RCC 7860 (cell line): ENCODE measurements at regions not wholly inside any gene's neighbourhood (a gene's known extent, or its start where the extent isn't known, plus 50 kb on each side); places are given as distances from the start of the nearest gene placed in this dataset.

Experiments used
- DNase-seq: peaks from one replicate; pipeline ENCODE4 v3.0.0-alpha.2; 2015; ENCODE audit warnings: low spot score
- FAIRE-seq: peaks from 2 replicates; lab custom pipeline; 2012; peaks lifted over from hg19 to GRCh38; lab: Jason Lieb, UNC

GRCh38 chr4:11535333-11535732 lies 106.6 kb upstream of the HS3ST1 start:
- DNase-seq (no peak), FAIRE-seq (no peak)

GRCh38 chr4:11534623-11535302 lies 106.1 kb upstream of the HS3ST1 start:
- FAIRE-seq: no peak
- DNase-seq: no peak

- FAIRE-seq: no peak
Measured at GRCh38 chr4:11532138-11532537, 103.4 kb upstream of the HS3ST1 start.

DNA sequence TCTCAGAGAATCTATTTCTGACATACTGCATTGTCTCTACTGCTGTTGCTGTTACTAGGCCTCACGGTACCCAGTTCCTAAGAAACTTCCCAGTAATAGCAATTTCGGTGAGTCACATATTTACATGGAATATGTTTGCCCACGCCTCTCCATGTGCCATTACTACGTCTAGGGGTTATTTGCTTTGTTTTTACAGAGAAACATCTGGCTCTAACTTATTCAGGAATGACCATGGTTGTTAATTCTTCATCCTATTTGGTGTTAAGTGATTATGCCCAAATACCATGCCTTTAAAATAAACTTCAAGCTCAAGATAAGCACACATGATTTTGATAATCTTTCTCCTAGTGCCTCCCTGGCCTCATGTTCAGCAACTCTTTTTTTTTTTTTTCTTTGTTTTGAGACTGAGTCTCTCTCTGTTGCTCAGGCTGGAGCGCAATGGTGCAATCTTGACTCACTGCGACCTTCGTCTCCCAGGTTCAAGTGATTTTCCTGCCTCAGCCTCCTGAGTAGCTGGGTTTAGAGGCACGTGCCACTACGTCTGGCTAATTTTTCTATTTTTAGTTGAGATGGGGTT lies 101.0 kb upstream of the HS3ST1 start:
- DNase-seq: no peak
- FAIRE-seq: no peak

More at GRCh38 chr4:11532138-11532537, 103.4 kb upstream of the HS3ST1 start:
- no peak for DNase-seq

GRCh38 chr4:11525085-11525484 lies 96.4 kb upstream of the HS3ST1 start:
- DNase-seq (no peak), FAIRE-seq (no peak)

DNA sequence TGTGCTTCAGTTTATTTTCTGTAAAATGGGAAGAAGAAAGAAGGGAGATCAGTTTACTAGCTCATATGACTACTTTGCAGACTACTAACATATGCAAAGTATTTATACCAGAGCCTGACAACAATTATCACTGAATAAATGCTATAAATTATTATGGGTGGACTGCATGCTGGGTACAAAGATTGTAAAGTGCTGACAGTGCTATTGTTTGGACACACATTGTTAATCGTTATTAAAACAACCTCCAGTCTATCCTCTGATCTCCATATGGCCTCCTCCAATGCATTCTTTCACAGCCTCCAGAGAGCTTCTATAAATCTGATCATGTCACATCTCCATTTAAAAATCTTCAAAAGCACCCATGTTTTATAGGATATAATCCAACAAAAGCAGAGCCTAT lies 90.1 kb upstream of the HS3ST1 start:
- DNase-seq (no peak), FAIRE-seq (no peak)

DNA sequence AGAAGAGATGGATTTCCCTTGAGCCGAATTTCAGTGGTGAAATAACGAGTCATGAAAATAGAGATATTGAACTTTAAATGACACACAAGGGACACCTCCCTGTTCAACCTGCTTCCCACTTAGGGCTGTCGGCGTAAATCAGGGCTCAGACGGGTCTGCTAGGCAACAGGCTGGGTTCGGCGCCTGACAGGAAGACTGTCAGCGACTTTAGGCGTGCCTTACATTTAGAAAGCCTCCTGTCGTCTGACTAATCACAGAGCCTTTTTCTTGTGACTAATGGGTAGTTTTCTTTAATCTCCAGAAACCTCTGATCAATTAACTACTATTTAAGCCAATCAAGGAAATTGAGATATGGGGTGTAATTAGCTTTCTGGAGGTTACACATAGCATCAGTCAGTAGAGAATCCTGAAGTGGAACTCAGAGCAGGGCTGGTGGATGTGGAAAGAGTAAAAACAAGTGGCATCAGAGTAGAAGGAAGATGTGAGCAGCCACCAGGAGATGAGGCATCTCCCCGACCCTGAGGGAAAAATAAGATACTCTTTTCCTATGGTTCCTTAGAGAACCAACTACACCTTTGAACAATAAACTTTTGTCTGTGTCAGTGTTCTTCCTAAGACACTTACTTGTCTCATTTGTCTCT lies 86.2 kb upstream of the HS3ST1 start:
- FAIRE-seq: no peak
- DNase-seq: no peak

DNA sequence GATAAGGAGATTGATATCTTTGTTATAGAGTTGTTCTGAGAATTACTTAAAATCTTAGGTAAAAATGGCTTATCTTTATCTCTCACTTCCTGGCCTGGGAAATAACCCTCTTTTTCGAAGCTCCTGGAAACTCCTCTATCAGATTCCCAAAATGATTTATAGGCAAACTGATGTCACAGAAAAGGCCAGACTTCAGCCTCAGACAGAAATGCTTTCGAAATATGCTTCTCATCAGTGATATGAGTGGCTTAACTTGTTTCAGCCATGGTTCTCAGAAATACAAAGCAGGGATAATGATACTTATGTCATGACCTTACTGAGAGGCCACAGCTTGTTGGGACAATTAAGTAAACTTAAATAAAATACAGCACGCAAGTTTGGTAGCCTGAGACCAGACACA lies 85.3 kb upstream of the HS3ST1 start:
- no peak for DNase-seq
- no peak for FAIRE-seq

DNA sequence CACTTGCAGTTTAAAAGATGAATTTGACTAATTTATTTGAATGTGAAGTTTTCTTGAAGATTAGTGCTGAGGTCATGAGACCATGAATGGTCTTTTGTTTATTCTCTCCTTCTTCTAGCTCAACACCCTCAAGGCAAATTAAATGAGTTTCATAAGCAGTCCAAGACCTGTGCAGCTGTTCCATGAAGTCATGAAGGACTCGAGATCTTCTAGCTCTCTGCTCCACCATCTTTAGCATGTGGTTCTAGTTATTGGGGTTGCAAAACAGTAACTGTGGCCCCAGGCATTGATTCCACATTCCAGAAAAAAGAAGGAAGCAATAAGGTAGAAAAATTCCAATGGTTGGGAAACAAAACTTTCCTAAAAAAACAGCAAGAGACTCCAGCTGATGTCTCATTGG lies 84.2 kb upstream of the HS3ST1 start:
- DNase-seq (no peak), FAIRE-seq (no peak)

DNA sequence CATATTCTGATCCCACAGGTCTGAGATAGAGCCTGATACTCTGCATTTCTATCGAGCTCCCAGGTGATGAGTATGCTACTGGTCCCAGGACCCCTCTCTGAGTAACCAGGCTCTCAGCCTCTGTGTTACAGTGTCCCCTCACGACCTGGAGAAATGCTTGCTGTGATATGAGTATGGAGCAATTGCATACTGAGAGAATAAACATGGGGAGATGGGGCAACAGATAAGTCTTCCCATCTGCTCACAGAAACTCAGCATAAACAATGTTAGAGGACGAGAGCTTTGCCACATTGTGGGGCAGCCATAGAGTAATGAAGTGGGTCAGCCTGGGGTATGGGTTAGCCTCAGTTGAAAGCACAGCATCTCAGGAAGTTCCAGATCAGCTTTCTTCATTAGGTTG lies 82.6 kb upstream of the HS3ST1 start:
- FAIRE-seq: no peak

GRCh38 chr4:11507920-11508319 lies 79.2 kb upstream of the HS3ST1 start:
- no peak for FAIRE-seq

More for the DNA sequence above, 82.6 kb upstream of the HS3ST1 start:
- DNase-seq: no peak

DNA sequence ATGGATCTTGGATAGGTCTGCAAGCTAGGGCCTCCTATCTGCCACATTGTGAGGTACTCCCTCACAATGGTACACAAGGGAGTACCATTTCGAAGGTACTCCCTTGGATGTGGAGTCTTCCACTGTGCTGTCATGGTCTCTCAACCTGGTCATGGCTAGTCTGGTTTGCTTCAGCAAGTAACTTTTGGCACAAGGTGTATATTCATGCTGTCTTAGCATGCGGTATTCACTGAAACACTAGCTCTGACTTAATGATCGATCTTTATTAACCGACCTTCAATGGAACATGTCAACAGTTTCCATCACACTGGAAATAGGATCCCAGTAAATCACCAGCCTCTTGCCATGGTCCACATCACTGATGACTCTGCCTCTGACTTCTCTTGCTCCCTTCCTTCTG lies 77.5 kb upstream of the HS3ST1 start:
- FAIRE-seq: no peak
- no peak for DNase-seq

More at GRCh38 chr4:11507920-11508319, 79.2 kb upstream of the HS3ST1 start:
- DNase-seq: no peak

DNA sequence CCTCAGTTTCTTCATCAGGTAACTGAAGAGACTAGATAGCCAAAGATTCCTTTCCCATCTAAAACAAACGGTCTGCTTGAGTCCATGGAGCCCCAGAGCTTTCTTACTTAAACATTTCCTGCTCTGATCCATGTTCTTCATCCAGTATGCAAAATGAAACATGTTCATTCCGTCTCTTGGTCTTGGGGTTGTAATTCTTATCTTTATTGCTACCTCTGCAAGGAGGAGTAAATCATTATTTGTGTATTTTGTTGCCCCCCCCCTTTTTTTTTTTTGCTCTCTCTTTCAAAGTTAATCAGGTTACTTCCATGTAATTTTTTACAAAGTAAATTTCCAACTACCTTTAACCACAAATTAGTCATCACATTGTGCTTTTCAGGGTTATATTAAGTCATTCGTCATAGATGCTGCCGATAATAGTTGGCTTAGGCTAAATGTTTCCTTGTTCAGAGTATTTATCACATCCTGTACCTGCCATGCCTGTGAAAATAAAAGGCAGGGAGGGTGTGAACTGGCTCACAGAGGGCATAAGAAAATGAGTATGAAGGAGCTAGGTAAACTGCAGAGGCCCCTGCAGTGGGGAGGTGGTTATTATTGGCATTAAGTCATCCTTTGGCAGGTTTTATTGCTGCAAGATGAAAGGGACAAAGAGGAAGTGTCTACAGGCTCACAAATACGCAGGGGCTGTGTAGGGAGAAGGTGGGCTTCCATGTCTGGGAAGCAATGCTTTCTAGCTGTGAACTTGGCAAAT lies 76.7 kb upstream of the HS3ST1 start:
- peak; percentile 95 for FAIRE-seq
- peak; percentile 87 for DNase-seq

DNA sequence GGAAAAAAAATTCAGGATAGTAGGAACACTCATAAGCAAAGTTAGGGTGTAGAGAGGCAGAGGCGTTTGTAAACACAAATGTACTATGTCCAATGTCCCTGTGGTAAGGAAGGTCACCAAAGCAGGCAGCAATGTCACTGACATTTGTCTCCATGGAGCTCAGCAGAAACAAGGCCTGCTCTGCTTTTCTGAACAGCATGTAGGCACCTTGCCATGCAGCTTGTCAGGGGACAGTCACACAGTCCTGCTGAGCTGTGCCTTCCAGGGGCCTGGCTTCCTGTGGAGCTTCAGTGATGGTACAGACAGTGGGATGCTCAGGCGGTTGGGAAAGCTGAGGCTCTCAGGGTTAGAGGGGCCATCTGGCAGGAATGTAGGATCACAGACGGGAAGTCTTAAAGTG lies 74.5 kb upstream of the HS3ST1 start:
- DNase-seq (peak; percentile 16), FAIRE-seq (no peak)

DNA sequence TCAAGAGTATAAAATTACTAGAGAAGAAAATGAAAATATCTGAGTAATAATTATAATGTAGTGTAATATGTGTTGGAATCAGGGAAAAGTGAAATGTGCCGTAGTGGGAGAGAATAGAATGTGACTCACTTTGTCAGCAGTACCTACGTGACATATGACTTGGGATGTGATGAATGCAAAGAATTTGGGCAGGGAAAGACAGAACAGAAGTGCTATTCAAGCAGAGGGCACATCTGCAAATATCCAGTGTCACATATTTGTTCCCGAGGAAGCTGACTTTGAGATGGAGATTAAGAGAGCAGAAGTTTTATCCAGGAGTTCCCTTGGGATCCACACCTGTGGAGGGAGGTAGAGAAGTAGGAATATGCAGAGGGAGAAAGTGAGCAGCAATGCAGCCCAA lies 69.3 kb upstream of the HS3ST1 start:
- FAIRE-seq (peak; percentile 23), DNase-seq (peak; percentile 72)

DNA sequence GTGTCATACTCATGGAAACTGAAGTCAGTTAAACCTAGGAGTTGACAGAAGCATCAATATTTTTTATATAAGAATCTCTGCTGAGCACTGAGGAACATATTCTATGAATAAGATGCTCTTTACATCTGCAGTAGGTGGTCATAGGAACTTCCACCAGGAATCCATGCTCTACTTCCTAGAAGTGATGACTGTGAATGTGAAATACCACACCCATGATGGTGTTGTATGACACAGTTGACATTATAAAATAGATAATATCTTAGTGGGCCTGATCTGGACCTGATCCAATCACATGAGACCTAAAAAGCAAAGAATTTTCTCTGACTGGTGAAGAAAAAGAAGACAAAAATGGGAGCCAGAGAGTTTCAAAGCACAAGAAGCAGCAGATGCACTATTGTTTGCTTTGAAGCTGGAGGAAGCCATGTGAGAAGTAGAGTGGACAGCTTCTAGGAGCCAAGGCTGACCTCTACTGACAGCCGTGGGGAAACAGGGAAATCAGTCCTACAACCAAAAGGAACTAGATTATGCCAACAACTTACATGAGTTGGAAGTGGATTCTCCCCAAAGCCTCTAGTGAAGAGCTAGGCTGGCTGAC lies 68.6 kb upstream of the HS3ST1 start:
- DNase-seq (peak; percentile 17), FAIRE-seq (no peak)

- peak; percentile 23 for DNase-seq
- no peak for FAIRE-seq
Measured at GRCh38 chr4:11496351-11496829, 67.7 kb upstream of the HS3ST1 start.

DNA sequence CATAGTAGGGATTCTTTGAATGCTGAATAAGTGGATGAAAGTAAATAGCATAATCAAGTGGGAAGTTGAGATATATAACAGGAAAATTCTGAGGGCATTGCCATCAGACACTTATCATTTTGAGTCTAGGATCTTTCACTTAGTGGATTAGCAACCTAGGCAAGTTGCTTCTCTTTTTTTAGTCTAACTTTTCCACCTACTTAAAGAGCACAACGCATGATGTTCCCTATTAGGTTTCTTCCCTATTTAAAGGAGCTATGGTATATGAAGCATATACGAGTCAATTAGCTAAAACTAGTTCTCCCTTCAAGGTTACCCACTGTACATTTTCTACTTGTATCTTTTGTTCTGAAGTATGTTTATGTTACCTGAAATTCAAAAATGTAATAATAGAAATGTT lies 67.1 kb upstream of the HS3ST1 start:
- DNase-seq: no peak
- FAIRE-seq: no peak

DNA sequence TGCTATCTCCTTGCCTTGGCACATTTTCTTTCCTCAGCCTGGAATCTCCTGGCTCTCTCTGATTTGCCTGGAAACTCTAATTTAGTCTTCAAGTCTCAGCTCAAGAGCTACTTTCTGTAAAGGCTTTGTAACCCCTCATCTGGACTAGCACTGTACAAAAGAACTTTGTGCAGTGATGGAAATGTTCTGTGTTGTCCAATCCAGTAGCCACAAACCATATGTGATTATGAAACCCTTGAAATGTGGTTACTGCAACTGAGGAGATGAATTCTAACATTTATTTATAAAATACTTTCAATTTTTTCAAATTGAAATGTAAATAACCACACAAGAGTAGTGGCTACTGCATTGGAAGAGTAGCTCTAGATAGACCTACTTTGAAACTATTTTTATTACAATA lies 66.6 kb upstream of the HS3ST1 start:
- FAIRE-seq: no peak

GRCh38 chr4:11494232-11494631 lies 65.5 kb upstream of the HS3ST1 start:
- no peak for FAIRE-seq
- no peak for DNase-seq

More for the DNA sequence above, 66.6 kb upstream of the HS3ST1 start:
- DNase-seq: no peak

- FAIRE-seq: no peak
- DNase-seq: no peak
Measured at GRCh38 chr4:11489453-11490083, 60.9 kb upstream of the HS3ST1 start.
